ENCODE measurements at regions not wholly inside any gene's neighbourhood (a gene's known extent, or its start where the extent isn't known, plus 50 kb on each side); places are given as distances from the start of the nearest gene placed in this dataset.

GRCh38 chr5:24391816-24392215 is 253.0 kb downstream of the CDH10 start:
- DNase-seq (no peak), ATAC-seq (no peak)
- no peaks in the 10 kb centered on the region for H3K4me1 Mint-ChIP-seq
- H3K9me3 Mint-ChIP-seq, result peaks cover 6 to 21% (median 15%) of the 10 kb centered on the region in 9 donors
- H3K27me3 Mint-ChIP-seq, result no peaks in the 10 kb centered on the region
- no peak overlapping the region for H3K4me3 Mint-ChIP-seq
- H3K27ac Mint-ChIP-seq, result no peak overlapping the region
- POLR2A ChIA-PET, result no interaction called here
- no peaks in the 10 kb centered on the region for H3K36me3 Mint-ChIP-seq

GRCh38 chr5:24397601-24398000 is 247.2 kb downstream of the CDH10 start:
- no peak overlapping the region for H3K4me3 Mint-ChIP-seq
- POLR2A ChIA-PET, result no interaction called here
- ATAC-seq, result no peak
- H3K27ac Mint-ChIP-seq, result no peak overlapping the region
- no peaks in the 10 kb centered on the region for H3K4me1 Mint-ChIP-seq
- DNase-seq, result no peak
- peaks cover 5 to 49% (median 25%) of the 10 kb centered on the region in 9 donors for H3K9me3 Mint-ChIP-seq
- no peaks in the 10 kb centered on the region for H3K27me3 Mint-ChIP-seq
- no peaks in the 10 kb centered on the region for H3K36me3 Mint-ChIP-seq

GRCh38 chr5:24401773-24402172 is 243.0 kb downstream of the CDH10 start:
- Mint-ChIP-seq H3K9me3 (peaks cover 4 to 58% (median 23%) of the 10 kb centered on the region in 9 donors), H3K4me3 (no peak overlapping the region), H3K27me3 (no peaks in the 10 kb centered on the region), H3K4me1 (no peaks in the 10 kb centered on the region), H3K27ac (no peak overlapping the region), H3K36me3 (no peaks in the 10 kb centered on the region)
- ATAC-seq (no peak), DNase-seq (no peak)
- POLR2A ChIA-PET, result no interaction called here

- no peak overlapping the region for H3K27ac Mint-ChIP-seq
- no peak overlapping the region for H3K4me3 Mint-ChIP-seq
- H3K36me3 Mint-ChIP-seq, result peaks cover 0 to 4% (median 0%) of the 10 kb centered on the region in 3 donors
- no peaks in the 10 kb centered on the region for H3K4me1 Mint-ChIP-seq
- DNase-seq, result no peak
- H3K27me3 Mint-ChIP-seq, result no peaks in the 10 kb centered on the region
- H3K9me3 Mint-ChIP-seq, result peaks cover 0 to 22% (median 8%) of the 10 kb centered on the region in 9 donors
- no peak for ATAC-seq
- POLR2A ChIA-PET, result no interaction called here
Measured at GRCh38 chr5:24407466-24407865, 237.3 kb downstream of the CDH10 start.

- no peaks in the 10 kb centered on the region for H3K36me3 Mint-ChIP-seq
- H3K4me1 Mint-ChIP-seq, result no peaks in the 10 kb centered on the region
- no peaks in the 10 kb centered on the region for H3K27me3 Mint-ChIP-seq
- H3K27ac Mint-ChIP-seq, result no peak overlapping the region
- ATAC-seq (no peak), DNase-seq (no peak)
- POLR2A ChIA-PET, result no interaction called here
- peaks cover 0 to 16% (median 8%) of the 10 kb centered on the region in 9 donors for H3K9me3 Mint-ChIP-seq
- no peak overlapping the region for H3K4me3 Mint-ChIP-seq
Measured at GRCh38 chr5:24428345-24428744, 216.4 kb downstream of the CDH10 start.

- H3K4me1 Mint-ChIP-seq, result no peaks in the 10 kb centered on the region
- H3K4me3 Mint-ChIP-seq, result no peak overlapping the region
- ATAC-seq, result no peak
- H3K36me3 Mint-ChIP-seq, result peaks cover 0 to 13% (median 0%) of the 10 kb centered on the region in 3 donors
- POLR2A ChIA-PET, result no interaction called here
- H3K27me3 Mint-ChIP-seq, result no peaks in the 10 kb centered on the region
- no peak for DNase-seq
- peaks cover 0 to 34% (median 8%) of the 10 kb centered on the region in 9 donors for H3K9me3 Mint-ChIP-seq
- no peak overlapping the region for H3K27ac Mint-ChIP-seq
Measured at GRCh38 chr5:24433555-24433954, 211.2 kb downstream of the CDH10 start.
